ENCODE measurements at regions not wholly inside any gene's neighbourhood (a gene's known extent, or its start where the extent isn't known, plus 50 kb on each side); places are given as distances from the start of the nearest gene placed in this dataset.

DNA sequence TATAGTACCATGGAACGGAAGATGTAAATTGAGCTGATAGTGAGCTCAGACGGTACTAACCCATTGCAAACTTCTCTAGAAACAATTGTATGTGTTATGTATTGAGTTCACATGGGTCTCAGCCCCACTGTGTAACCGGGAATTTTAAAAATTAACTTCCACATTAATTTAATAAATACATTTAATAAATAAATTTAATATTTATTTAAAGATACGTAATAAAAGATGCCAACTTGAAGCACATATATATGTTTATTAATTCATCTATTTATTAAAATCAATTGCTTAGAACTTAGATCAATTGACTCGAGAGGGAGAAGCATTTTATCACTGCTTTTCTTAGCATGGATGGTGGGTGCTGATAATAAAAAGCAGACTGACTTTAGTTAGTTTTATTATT lies 170.1 kb upstream of the NPVF start:
- DNase-seq (ENCODE audit: extremely low read depth, low read depth) = no peak

DNA sequence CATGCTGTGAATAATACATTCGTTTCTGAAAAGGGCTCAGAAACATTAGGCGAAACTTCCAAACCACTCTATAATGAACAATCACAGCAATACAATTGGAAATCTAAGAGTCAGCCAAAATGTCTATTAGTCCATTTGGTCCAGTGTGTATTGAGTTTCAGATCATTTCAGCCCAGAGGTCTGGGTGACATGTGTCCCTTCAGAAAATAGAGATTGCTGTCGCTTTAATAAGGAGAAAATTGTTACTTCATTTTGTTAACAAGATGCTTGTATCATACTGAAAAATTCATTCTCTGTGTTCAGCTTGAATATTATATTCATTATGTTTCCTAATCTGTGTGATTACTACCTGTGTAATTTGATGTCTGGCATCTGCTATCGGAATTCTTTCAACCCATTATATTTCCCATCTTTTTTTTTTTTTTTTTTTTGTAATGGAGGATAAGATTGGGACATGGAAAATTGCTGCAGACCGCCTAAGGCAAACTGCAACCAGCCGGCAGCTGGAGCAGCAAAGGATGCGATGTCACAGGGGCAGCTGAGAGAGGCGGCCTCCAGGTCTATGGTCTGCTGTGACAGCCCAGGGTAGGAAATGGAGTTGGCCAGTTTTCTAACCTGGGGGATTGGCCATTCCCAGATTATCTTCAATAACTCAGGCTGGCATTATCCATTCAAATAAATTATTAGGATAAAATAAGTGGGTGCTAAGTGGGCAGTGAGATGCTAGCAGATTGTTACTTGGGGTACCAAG lies 170.9 kb upstream of the NPVF start:
- TF ChIP-seq, protein P1, sequence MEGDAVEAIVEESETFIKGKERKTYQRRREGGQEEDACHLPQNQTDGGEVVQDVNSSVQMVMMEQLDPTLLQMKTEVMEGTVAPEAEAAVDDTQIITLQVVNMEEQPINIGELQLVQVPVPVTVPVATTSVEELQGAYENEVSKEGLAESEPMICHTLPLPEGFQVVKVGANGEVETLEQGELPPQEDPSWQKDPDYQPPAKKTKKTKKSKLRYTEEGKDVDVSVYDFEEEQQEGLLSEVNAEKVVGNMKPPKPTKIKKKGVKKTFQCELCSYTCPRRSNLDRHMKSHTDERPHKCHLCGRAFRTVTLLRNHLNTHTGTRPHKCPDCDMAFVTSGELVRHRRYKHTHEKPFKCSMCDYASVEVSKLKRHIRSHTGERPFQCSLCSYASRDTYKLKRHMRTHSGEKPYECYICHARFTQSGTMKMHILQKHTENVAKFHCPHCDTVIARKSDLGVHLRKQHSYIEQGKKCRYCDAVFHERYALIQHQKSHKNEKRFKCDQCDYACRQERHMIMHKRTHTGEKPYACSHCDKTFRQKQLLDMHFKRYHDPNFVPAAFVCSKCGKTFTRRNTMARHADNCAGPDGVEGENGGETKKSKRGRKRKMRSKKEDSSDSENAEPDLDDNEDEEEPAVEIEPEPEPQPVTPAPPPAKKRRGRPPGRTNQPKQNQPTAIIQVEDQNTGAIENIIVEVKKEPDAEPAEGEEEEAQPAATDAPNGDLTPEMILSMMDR (IDR thresholded peaks at IDR 0.05; ENCODE audit: low read depth, low read length, missing control alignments) = no peak
- no peak for DNase-seq (ENCODE audit: extremely low read depth, low read depth)

More for the DNA sequence above, 170.1 kb upstream of the NPVF start:
- TF ChIP-seq, protein P1 (IDR thresholded peaks at IDR 0.05; ENCODE audit: low read depth, low read length, missing control alignments) = no peak
- H3K4me3 ChIP-seq (replicated peaks; ENCODE audit: low read depth, low read length) = no peak overlapping the region

DNA sequence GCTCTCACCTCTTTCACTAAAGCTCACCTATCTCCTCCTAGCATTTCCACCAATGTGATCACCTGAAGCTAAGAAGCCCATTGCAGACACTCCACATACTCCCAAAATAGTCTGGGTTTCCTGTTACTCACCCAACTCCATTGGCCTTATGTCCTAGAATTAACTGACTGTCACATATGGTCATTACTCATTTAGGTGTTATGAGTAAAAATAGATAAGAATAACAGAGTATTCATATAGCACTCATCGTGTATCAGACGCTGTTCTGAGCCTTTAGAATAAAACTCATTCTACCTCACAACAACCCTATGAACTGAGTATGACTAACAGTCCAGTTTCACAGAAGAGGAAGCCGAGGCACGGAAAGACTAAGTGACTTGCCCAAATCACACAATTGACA lies 174.2 kb upstream of the NPVF start:
- TF ChIP-seq, protein P1 (IDR thresholded peaks at IDR 0.05; ENCODE audit: low read depth, low read length, missing control alignments) = no peak
- no peak overlapping the region for H3K4me3 ChIP-seq (replicated peaks; ENCODE audit: low read depth, low read length)
- DNase-seq (ENCODE audit: extremely low read depth, low read depth) = no peak

More for the DNA sequence above, 170.9 kb upstream of the NPVF start:
- no peak overlapping the region for H3K4me3 ChIP-seq (replicated peaks; ENCODE audit: low read depth, low read length)

DNA sequence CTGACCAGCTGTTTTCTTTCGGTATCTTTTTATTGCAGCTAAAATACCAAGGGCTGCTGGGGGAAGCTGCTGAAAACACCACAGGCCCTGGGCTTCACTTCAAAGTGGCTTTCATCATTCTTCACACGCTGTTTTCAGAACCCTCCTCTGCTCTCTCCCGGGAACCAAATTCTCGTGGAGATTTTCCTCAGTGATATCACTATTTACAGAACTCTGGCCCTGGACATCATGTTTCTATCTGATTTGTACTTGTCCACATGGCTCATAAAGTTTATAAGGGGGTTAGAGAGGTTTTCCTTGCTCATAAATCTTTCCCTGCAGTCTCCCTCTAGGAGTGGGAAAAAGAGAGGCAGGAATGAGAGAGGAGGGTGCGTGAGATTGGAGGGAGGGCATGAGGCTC lies 177.4 kb upstream of the NPVF start:
- no peak overlapping the region for H3K4me3 ChIP-seq (replicated peaks; ENCODE audit: low read depth, low read length)
- TF ChIP-seq, protein P1 (IDR thresholded peaks at IDR 0.05; ENCODE audit: low read depth, low read length, missing control alignments) = no peak
- DNase-seq (ENCODE audit: extremely low read depth, low read depth) = no peak

DNA sequence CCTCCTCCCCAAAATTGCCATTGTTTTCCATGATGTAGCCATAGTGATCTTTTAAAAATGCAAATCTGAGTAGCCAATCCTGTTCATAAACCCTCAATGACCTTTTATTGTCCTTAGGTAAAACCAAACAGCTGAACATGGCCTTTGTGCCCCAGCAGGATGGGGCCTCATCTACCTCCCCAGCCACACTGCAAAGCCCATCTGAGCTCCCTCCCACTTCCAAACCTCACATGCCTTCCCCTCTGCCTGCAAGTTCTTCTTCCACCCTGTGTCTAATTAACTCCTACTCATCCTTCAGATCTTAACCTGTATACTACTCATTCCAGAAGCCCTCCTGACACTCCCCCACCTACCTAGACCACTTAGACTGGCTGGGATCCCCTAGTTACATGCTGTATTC lies 178.8 kb upstream of the NPVF start:
- TF ChIP-seq, protein P1 (IDR thresholded peaks at IDR 0.05; ENCODE audit: low read depth, low read length, missing control alignments) = no peak
- H3K4me3 ChIP-seq (replicated peaks; ENCODE audit: low read depth, low read length) = no peak overlapping the region
- DNase-seq (ENCODE audit: extremely low read depth, low read depth) = no peak

DNA sequence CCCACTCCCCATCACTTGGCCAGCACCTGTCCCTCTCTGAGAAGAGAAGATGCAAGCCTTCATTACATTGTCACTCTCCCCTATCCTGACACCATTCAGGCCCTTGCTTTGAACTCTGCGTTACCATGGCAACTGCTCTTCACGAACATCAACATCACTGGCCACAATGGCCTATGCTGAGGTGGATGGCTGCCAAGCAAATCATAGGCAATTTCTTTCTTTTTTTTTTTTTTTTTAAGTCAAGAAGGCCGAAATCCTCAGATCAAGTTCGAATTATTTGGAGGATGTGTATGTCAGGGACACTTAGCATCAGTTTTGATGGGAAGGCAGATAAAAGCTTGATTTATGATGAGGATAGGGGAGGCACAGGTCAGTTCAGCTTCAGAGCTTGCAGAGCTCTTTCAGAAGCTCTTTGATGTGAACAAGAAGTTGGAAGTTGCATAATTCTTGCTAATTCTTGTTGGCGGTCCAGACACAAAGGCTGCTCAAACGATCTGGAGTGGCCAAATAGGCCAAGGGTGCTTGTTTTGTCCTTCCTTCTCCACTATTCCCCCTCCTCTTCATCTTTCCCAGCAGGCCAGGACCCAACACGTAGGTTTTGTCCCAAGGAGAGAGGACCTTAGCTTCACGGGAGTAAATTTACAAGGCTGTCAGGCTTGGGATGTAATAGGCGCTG lies 179.9 kb upstream of the NPVF start:
- TF ChIP-seq, protein P1 (IDR thresholded peaks at IDR 0.05; ENCODE audit: low read depth, low read length, missing control alignments) = no peak
- H3K4me3 ChIP-seq (replicated peaks; ENCODE audit: low read depth, low read length) = no peak overlapping the region
- no peak for DNase-seq (ENCODE audit: extremely low read depth, low read depth)
